DOHH2 (cell line): ENCODE measurements at regions not wholly inside any gene's neighbourhood (a gene's known extent, or its start where the extent isn't known, plus 50 kb on each side); places are given as distances from the start of the nearest gene placed in this dataset.

Experiments
- CTCF ChIP-seq: fragments of 200-600 bp; sonication (generic); IDR thresholded peaks from one replicate; pipeline ENCODE4 v1.5.1; 2014; ENCODE audit warnings: antibody characterized with exemption, mild to moderate bottlenecking, low read depth, low read length; ENCODE audit not compliant: poor library complexity, severe bottlenecking
- EZH2phosphoT487 ChIP-seq: fragments of 200-600 bp; sonication (generic); IDR thresholded peaks from 2 replicates; pipeline ENCODE4 v1.6.1; 2017; ENCODE audit warnings: borderline replicate concordance, mild to moderate bottlenecking, antibody characterized with exemption, low read length, moderate library complexity, mixed read lengths

- TF ChIP-seq CTCF (no peak), EZH2phosphoT487 (no peak)
These were observed 537.5 kb downstream of the GPAM start for GRCh38 chr10:111646021-111646420.
